GM19025 (cell line): ENCODE measurements at regions not wholly inside any gene's neighbourhood (a gene's known extent, or its start where the extent isn't known, plus 50 kb on each side); places are given as distances from the start of the nearest gene placed in this dataset.

Experiments used
- ATAC-seq: cut with Tn5 transposase; IDR thresholded peaks from one replicate; pipeline ENCODE4 v1.9.1; 2021; ENCODE audit warnings: mild to moderate bottlenecking, low read depth, moderate library complexity; ENCODE audit not compliant: unreplicated experiment

DNA sequence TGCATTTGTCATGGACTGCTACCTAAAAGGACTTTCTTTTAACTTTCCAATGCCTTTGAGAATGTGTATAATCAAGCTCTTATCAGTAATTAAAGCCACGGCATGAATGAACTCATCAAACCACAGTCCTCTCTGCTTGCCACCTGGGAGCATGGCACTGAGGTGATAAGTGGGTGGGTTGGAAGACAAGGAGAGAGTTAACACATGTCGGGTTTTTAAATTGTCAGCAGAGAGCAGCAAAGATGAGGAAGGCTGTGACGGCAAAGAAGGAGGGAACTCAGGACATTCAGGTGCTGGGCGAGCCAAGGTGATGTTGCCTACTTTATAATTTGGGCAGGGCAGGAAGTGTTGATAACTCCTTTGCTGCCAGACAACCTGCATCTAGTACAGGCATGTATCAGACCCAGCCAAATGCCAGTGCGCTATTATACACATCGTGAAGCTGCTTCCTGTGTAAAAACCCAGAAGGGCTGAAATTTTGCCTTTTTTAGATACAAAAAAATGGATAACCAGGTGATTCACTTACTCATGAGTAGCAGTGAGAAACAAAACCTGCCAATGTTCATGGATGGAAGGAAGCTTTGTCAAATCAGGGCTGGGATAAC lies 269.1 kb downstream of the KIF4B start:
- no peak for ATAC-seq

DNA sequence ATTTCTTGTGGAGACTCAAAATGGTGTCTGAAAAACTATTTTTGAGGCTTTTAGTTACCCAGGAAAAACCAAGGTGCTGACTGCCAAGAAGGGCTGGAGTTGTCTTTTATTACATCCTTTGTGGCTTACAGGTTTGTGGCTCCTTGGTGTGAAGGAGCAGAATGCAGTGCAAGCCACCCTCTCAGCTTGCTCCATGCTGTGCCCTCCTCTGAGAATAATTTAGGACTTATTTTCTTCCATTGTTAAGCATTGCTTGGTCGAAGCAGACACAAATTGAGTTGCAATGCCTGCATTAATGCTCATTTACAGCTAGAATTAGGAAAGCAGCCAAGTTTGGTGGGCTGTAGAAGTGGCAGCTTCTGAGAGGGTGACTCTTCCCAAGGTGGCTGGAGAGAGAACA lies 272.2 kb downstream of the KIF4B start:
- no peak for ATAC-seq

DNA sequence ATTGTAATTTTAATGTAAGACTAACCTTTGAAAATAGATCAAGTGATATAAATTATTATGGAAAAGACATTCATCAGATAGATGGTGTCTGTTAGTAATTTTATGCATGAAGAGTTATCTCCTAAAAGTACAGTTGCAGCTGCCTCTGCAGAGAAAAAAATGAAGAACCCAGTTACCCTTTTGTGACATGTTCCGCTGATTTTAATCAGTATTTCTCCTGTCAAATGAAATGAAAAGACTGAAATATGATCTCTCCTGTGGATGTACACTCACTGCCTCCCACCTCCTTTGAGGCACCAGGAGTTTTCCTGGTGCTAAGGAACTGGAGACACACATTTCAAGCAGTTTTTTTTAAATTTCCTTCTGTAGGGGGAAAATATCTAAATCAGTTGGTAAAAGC lies 277.4 kb downstream of the KIF4B start:
- no peak for ATAC-seq

DNA sequence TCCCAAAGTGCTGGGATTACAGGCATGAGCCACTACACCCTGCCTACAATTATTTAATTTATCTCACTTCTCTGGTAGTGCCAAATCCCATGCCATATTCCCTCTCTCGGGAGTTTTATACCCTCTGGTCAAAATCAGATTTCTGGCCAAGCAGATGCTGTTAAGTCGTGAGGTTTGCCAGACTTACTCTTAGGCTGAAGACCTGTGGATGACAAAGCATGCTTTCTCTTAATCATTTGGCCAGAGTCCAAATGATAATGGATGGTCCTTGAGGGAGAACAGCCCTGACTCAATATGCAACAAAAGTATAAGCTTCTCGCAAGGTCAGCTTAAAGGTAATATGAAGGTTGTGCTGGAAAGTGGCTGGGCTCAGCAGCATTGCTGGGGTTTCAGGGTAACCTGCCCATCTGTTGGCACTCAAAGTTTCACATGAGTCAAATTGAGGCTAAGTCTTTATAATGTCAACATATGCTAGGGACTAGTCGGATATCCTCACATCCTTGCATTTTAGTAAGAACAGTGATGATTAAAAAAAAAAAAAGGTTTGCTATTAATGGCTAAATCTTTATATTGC lies 280.1 kb downstream of the KIF4B start:
- ATAC-seq: no peak

DNA sequence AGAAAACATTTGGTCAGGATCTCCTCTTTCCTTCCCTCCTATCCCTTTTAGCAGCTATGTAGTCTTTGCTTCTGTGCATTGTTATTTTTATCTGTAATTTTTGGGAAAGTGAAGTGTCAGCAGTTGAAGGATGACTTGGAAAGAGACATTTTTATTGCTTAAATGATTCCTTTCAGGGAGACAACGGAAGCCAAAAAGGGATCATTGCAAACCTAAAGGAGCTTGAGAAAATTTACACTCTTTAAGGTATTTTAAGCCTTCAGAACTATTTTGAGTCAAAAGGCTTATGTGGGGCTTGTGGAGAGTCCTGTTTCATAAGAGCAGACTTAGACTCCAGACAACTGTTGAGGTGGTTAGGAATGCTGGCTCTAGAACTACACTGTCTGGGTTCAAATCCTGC lies 281.6 kb downstream of the KIF4B start:
- no peak for ATAC-seq

DNA sequence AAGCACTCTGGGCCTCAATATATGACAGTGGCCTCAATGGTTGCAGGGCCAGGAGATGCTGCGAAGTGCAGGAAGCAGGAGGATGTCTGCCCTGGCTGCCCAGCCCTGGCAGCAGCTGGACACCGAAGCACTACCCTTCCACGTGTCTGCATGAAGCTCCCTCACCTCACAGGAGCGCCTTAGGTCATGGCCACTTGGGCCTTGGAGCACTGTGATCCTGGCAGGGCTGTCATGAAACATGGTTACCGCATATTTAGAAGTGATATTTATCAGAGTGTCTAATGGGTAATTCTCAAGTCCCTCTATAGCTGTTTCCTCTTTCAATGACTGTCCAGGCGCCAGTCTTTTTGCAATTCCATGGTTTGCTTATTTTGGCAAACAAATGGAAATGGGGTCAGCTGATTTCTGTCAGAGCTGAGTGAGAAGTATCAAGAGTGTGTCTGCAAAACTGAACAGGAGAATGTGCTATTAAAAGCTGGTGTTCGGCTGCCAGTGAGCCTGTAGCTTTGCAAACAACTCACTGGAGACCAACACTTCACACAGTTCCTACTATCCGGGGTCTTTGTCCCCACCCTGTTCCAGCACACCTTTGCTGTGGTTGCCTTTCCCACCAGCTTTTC lies 285.9 kb downstream of the KIF4B start:
- ATAC-seq: no peak

DNA sequence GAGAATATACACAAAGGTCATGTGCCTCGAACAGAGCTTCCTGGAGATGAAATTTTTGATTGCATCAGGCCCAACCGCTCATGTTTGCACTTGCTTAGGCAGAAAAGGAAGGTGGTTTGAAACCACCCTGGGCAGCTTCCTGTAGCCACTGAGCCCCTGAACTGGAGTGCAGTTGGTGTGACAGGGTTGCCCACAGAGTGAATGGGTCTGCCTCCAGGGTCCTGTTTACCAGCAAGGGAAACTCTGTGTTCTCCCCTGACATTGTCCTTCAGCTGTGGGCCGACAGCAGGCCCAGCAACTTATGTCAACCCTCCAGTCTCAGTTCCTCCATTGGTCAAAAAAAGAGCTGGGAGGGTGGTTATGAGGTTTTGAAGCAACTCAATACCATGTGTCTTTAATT lies 289.6 kb downstream of the KIF4B start:
- no peak for ATAC-seq

DNA sequence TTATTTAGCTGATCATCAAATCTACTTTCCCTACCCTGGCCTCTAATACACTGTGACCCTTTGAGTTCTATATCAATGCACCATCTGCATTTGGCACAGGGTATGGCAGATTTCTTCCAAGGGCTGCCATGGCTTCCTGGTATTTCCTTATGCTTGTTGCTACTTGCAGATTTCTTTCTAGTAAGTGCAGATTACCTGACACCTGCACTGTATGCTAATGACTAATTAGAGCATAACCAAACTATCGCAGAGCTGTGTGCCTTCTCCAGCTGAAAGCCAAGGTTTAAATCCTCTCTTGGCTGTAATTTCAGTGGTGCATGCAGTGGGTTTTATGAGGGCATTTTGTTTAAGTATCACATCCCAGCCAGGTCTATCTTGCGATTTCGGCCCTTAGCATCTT lies 293.7 kb downstream of the KIF4B start:
- no peak for ATAC-seq

DNA sequence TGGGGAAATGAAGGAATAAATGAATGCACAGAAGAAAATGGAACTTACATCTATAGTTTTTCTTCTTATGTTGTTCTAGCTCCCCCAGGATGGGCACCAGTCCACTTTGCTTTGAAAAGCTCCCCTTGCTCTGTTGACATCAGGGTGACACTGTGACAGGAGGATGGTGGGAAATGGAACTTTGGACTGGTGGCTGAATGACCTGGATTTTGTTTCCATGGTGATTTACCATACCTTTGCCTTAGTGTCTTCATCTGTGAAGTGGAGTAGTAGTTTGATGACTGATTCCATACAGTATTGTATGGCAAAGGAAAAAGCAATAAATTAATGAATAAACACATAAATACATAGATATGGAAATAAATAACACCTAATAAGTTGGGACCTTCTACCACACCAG lies 294.7 kb downstream of the KIF4B start:
- ATAC-seq: no peak

DNA sequence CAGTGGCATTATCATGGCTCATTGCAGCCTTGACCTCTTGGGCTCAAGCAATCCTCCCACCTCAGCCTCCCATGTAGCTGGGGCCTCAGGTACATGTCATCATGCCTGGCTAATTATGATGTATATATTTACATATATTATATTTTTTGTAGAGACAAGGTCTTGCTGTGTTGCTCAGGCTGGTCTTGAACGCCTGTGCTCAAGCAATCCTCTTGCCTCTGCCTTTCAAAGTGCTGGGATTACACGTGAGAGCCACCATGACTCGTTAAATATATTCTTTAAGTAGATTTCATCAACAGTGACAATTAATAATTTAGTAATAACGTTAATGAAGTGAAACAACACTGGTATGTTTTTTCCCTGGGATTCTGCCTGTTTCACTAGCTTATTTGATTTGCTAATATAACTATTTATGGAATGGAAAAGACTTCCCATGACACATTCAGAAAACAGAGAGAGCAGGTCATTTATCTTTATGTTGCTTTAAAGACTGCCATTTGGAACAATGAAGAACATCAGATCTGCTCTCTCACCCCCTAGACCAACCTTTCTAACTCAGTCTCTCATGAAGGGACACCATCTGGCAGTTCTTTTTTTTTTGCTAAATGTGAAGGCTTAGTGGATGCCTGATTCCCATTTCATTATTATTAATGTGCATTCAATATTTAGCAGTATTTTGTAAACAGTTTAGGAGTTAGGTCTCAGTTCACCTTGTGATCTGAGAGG lies 295.6 kb downstream of the KIF4B start:
- ATAC-seq: no peak

DNA sequence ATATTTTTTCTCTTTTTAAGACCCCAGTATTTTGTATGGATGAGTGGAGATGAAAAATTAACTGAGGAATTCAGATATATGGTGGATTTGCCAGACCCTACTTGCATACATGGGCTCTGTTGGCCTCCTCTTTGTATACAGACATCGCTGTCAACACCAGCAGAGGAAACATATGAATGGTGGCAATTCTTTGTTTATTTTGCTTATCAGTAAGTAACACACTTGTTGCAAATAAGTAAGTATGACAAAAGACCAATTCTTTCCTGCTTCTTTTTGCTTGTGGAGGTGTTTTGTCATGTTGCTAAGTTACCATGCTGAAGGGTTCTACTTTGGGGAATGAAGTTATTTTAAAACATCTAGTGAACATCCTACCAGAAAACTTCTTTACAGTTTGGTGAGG lies 298.2 kb downstream of the KIF4B start:
- ATAC-seq: no peak

DNA sequence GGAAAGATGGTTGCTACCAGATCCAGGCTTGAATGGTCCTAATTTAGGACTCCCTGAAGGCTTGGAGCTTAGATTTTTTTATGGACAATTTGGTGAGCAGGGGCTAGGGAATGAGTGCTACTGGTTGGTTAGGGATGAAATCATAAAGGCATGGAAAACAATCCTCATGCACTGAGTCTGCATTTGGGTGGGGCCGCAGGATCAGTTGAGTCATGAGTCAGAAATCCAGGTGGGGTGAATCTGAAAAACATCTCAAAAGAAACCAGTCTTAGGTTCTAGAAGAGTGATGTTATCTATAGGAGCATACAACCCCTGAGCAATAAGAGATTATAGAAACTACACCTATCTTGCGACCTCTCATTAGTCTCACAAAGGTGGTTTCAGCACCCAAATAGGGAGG lies 300.0 kb downstream of the KIF4B start:
- ATAC-seq: no peak

DNA sequence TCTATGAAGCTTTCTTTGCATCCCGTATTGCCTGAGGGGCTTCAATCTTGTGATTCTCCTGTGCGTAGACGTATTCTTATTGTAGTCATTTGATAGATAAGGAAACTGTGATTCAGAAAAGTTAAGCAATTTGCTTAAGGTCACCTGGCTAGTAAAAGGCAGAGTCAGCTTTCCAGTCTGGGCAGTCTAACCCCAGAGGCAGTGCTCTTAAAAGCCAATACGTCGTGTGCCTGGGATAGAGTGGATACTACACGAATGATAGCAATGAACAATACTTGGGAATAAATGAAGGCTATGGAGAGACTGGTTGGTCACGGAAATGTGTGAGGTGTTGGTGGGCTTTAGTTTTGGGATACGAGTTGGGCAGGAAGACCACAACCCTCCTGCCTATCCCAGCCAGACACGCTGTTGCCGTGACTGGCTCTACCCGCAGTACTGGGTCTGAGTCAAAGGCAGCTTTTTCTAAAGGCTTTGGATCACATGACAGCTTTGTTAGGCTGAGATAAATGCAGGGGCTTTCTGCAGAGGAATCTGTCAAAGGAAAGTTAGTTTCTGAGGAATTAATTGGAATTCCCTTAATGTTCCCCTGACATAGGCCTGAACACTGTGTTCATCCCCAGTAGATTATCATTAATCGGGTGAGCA lies 302.6 kb downstream of the KIF4B start:
- ATAC-seq: no peak

DNA sequence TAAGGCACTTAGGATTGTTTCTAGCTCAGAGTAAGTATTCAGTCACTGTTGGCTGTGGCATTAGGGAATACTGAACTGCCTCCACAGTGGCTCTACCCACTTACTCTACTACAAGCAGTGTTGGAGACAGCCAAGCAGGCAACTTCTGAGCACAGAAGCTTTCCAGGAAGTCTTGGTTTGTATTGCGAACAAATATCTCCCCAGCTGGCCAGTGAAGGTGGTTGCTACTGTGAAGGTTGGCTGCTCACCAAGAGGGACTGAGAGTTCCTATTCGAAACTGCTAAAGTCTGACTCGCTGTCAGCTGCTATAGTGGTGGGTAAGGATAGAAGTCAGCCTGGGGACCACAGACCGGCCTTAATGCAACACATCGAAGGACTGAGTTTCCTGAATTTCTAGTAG lies 319.1 kb downstream of the KIF4B start:
- ATAC-seq: no peak

DNA sequence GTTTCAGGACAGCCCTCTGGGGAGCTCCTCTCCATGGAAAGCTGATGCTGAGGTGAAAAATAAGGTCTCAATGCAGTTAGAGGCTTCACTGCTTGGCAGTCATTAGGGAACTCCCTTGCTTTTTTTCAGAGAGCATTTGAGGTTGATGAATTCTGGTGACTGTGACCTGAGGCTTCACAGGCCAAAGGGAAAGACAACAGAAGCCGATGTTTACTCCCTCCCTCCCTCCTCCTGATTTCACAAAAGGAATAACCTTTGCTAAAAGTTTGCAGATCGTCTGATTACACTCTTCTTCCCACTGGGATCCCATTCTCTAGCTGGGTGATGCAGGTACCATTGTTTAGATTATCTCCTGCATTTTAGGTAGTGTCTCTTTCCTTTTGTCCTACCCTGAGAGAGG lies 329.4 kb downstream of the KIF4B start:
- ATAC-seq: no peak

DNA sequence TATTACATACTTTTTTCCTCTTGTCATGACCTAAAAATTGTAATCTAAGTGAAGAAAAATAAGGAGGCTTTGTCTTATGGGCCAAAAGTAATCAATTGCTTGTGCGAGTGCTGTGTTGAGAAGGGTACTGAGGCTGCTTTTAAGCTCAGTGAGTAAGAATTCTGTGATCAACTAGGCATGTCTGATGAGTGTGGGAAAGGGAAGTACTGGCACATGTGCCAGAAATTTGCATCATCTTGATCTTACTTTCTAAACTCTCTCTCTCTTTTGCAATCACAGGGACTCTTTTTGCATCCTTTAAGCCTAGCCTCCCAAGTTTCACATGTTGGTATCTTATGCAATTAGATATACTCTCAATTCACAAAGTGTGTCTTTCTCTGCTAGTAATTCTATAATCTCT lies 329.9 kb downstream of the KIF4B start:
- no peak for ATAC-seq

DNA sequence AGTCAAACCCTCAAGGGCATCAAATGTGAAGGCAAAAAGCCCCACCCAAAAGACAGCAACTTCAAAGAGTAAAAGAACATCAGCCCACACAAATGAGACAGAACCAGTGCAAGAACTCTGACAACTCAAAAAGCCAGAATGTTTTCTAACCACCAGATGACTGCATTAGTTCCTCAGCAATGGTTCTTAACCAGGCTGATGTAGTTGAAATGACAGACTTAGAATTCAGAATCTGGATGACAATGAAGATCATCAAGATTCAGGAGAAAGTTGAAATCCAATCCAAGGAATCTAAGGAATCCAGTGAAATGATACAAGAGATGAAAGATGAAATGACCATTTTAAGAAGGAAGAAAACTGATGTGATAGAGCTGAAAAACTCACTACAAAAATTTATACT lies 339.7 kb downstream of the KIF4B start:
- no peak for ATAC-seq

DNA sequence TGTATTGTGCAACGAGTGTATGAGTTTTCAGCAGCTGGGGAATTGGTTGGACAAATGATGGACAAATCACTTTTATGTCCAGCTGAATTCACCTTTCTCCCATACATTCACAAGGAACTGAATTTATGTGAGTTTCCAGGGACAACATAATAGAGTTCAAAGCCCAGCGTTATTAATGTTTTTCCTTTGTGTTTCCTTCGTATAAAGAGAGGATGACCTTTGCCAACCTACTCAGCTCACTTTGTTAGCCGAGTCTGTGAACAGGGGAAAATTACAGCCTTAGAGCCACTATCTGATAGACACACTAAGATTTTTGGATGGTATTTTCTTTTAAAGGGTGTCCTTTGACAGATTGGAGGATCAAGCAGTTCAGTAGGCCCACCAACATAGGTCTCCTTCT lies 352.5 kb downstream of the KIF4B start:
- no peak for ATAC-seq

DNA sequence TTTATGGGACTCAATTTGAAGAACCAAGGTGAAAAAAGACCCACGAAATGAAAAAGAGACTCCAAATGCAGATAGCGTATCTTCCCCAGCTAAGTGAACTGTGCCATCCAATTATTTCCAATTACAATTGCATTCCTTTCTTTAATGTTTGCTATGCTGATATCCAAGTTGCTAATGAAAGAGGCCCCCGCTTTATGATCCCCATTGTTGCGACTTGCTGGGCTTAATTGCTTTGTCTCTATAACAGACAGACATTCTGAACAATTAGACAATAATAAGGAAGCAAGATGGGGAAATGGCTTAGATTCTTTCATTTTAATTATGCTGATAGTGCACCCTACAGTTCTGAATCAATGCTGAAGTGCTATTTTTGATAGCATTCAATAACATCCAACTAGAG lies 354.3 kb downstream of the KIF4B start:
- ATAC-seq: no peak

DNA sequence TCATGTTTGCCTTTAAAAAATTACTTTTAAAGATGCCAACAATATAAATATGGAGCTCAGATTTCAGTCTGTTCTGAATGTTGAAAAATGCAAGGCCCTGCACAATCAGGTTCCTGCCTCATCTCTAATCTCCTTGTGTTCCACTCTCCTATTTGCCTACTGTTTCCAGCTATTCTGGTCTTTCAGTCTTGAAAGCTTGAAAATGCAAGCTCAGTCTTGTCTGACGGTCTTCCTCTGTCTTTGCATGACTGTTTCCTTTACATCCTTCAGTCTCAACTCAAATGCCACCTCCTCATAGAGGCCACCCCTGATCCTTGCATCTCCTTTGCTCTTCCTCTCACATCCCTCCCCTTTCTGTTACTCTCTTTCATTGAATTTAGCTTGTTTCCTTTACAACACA lies 354.9 kb downstream of the KIF4B start:
- no peak for ATAC-seq

DNA sequence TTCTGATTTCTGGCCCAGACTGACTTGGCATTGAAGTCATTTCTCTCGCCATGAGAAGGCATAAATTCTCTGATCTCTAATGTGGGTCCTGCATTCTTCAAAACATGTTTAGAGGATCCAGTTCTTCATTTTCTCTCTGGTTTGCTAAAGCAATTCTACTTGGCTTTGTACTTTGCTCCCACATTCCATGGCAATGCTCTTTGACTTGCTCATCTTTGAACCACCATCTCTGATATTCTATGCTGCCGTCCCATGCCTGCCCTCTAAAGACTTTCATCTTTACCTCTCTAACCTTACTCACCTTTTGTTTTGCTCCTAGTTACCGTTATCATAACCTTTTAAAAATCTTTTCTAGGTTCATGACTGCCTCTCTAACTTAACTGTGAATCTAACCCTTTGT lies 366.9 kb downstream of the KIF4B start:
- ATAC-seq: no peak
